ENCODE measurements at regions not wholly inside any gene's neighbourhood (a gene's known extent, or its start where the extent isn't known, plus 50 kb on each side); places are given as distances from the start of the nearest gene placed in this dataset.

DNA sequence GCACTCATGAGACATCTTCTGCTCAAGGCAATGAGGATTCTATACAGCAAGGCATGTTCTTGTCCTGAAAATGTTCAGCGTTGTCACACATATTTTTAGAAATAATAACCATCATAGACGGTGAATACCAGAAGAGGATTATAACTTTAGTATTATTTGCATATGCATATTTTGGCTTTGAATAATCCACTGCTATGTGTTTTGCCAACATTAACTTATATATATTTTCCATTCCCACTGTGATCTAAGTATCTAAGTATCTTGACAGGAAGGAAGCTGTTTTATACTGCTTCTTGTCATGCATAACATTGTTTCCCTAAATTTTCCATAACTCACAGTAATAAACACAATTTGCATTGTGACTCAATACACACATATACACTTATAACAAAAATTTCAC, 509.5 kb downstream of the TBL1XR1 start:
- no peak overlapping the region for H3K4me3 ChIP-seq (ENCODE audit: low read depth in 2 of 2, low read length in 1 of 2)
- H3K4me1 ChIP-seq (ENCODE audit: control insufficient read depth in 1 of 2, insufficient read depth in 2 of 2, low read depth in 1 of 2, low read length in 1 of 2), result no peaks in the 10 kb centered on the region
- no peaks in the 10 kb centered on the region for H3K9me2 ChIP-seq
- H4K20me1 ChIP-seq (ENCODE audit: insufficient read depth), result no peaks in the 10 kb centered on the region
- H2AFZ ChIP-seq (ENCODE audit: low read depth), result no peak overlapping the region
- H3K36me3 ChIP-seq (replicated peaks in 1 of 2; ENCODE audit: control insufficient read depth in 1 of 2, insufficient read depth in 2 of 2, low read length in 1 of 2), result no peaks in the 10 kb centered on the region
- no peak overlapping the region for H3K4me2 ChIP-seq
- no peaks in the 10 kb centered on the region for H3K27me3 ChIP-seq (ENCODE audit: insufficient read depth)
- no peaks in the 10 kb centered on the region for H3F3A ChIP-seq (replicated peaks; ENCODE audit: insufficient read depth)
- POLR2A ChIA-PET, result no interaction called here
- WGBS (ENCODE audit: low lambda C conversion rate), result 64% methylated on average over 2 of the region's 2 CpGs
- DNase-seq, result no peak
- H3K27ac ChIP-seq (ENCODE audit: low read depth in 2 of 2, low read length in 1 of 2), result no peak overlapping the region
- TF ChIP-seq NRF1 (IDR thresholded peaks at IDR 0.05; ENCODE audit: low read depth, low read length) (no peak), GABPA (IDR thresholded peaks at IDR 0.05; ENCODE audit: low read depth) (no peak), NFIC (IDR thresholded peaks at IDR 0.05; ENCODE audit: borderline replicate concordance) (no peak), RAD21 (IDR thresholded peaks at IDR 0.05; ENCODE audit: low read length) (no peak), CHD2 (IDR thresholded peaks at IDR 0.05; ENCODE audit: low read length, partially characterized antibody) (no peak)
- CTCF ChIA-PET, result interaction anchor here (1.0 kb wide), 1 partner anchor 10 kb away, joined by 4 read pairs; no protein-coding TSS in a partner anchor
- no peaks in the 10 kb centered on the region for H3K9me3 ChIP-seq
- no peaks in the 10 kb centered on the region for H3K79me2 ChIP-seq (ENCODE audit: insufficient read depth)
- no peak overlapping the region for H3K9ac ChIP-seq

DNA sequence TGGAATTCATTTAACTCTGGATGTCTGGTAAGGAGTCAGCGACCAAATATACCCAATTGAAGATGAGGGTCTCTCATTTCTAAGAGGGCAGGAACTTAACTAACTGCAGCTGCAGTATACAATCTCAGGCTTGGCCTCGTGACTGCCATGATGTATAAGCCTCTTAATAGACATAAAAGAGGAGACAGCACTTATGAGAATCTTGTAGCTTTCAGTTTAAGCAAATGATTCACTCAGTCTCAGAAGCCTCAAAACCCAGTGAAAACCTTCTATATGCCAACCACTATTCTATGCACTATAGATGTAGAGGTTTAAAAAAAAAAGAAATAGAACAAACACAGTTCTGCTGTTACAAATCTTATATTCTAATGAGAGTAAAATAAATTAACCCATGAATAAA, 513.9 kb downstream of the TBL1XR1 start:
- Histone ChIP-seq H3K9me3 (no peaks in the 10 kb centered on the region), H3K4me3 (ENCODE audit: low read depth in 2 of 2, low read length in 1 of 2) (no peak overlapping the region), H3K79me2 (ENCODE audit: insufficient read depth) (no peaks in the 10 kb centered on the region), H3K4me2 (no peak overlapping the region), H3K4me1 (ENCODE audit: control insufficient read depth in 1 of 2, insufficient read depth in 2 of 2, low read depth in 1 of 2, low read length in 1 of 2) (no peaks in the 10 kb centered on the region), H3K9me2 (no peaks in the 10 kb centered on the region), H2AFZ (ENCODE audit: low read depth) (no peak overlapping the region), H4K20me1 (ENCODE audit: insufficient read depth) (no peaks in the 10 kb centered on the region), H3K9ac (no peak overlapping the region), H3K27ac (ENCODE audit: low read depth in 2 of 2, low read length in 1 of 2) (no peak overlapping the region), H3K27me3 (ENCODE audit: insufficient read depth) (no peaks in the 10 kb centered on the region), H3F3A (replicated peaks; ENCODE audit: insufficient read depth) (no peaks in the 10 kb centered on the region), H3K36me3 (replicated peaks in 1 of 2; ENCODE audit: control insufficient read depth in 1 of 2, insufficient read depth in 2 of 2, low read length in 1 of 2) (no peaks in the 10 kb centered on the region)
- POLR2A ChIA-PET, result no interaction called here
- DNase-seq, result no peak
- WGBS (ENCODE audit: low lambda C conversion rate), result 15% methylated on average over 2 of the region's 2 CpGs
- CTCF ChIA-PET, result no interaction called here
- no peak for TF ChIP-seq GABPA (IDR thresholded peaks at IDR 0.05; ENCODE audit: low read depth)
- no peak for TF ChIP-seq TCF12 (IDR thresholded peaks at IDR 0.05)

DNA sequence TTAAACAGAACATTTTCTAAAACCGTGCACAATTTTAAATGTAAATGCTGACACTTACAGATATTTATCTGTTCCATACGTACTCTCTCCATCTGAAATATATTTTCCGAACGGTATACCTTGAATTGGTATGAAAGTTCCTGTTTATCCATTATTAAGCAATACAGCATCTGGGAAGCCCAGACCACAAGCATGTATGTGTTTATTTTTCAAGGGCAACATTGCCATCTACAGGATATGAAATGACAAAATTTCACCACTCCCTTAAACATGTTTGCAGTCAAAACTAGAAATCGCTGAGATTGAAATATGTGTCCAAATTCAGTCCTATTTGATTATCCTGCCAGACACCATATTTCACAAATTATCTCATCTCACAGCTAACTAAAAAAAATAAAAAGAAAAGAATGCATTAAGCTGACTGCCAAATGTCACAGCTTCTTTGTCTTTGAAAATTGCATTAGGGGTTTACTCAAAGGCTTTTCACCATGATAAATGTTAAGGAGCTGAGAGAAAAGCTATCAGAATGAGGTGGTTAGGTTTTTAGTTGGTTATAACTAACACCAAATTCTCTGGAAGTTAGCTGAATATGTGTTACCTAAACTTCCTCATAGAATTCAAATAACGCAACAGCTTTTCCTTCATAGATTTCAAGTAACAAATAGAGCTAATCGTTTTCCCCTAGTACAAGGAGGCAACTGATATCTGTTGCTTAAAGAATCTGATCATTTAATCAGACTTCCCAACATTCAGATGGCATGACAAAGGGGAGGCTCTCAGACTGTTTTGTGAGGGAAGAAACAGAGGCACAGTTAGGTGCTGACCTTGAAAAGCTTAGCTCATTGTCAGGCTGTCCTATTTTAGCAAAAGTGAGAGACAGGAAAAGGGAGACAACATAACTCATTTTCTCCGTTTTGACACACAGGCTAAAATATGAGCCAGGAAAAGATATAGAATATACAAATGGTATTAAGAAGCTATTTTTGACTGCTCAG, 533.1 kb downstream of the TBL1XR1 start:
- 23% methylated on average over 8 of the region's 8 CpGs for WGBS (ENCODE audit: low lambda C conversion rate)
- Histone ChIP-seq H3K4me2 (no peak overlapping the region), H2AFZ (ENCODE audit: low read depth) (no peak overlapping the region), H3K27ac (ENCODE audit: low read depth in 2 of 2, low read length in 1 of 2) (peak overlapping the region in 1 of 2 experiments; percentile 22; a peak in 1 of 4 replicates), H3K4me3 (ENCODE audit: low read depth in 2 of 2, low read length in 1 of 2) (no peak overlapping the region), H3K36me3 (replicated peaks in 1 of 2; ENCODE audit: control insufficient read depth in 1 of 2, insufficient read depth in 2 of 2, low read length in 1 of 2) (no peaks in the 10 kb centered on the region), H3K9me2 (no peaks in the 10 kb centered on the region), H3K79me2 (ENCODE audit: insufficient read depth) (no peaks in the 10 kb centered on the region), H4K20me1 (ENCODE audit: insufficient read depth) (no peaks in the 10 kb centered on the region), H3K27me3 (ENCODE audit: insufficient read depth) (no peaks in the 10 kb centered on the region), H3K9me3 (peaks cover 4% of the 10 kb centered on the region; the same call in 1 of the 2 replicates), H3F3A (replicated peaks; ENCODE audit: insufficient read depth) (no peaks in the 10 kb centered on the region), H3K4me1 (ENCODE audit: control insufficient read depth in 1 of 2, insufficient read depth in 2 of 2, low read depth in 1 of 2, low read length in 1 of 2) (peaks cover 0 to 5% of the 10 kb centered on the region in 2 experiments; a peak in 2 of 4 replicates), H3K9ac (no peak overlapping the region)
- peak; percentile 29 for DNase-seq
- POLR2A ChIA-PET, result no interaction called here
- CTCF ChIA-PET, result interaction anchor here (0.6 to 2.7 kb wide), 17 partner anchors 9 to 1721 kb away, joined by 3 to 14 read pairs (median 4); no protein-coding TSS in a partner anchor
- TF ChIP-seq, protein P1, sequence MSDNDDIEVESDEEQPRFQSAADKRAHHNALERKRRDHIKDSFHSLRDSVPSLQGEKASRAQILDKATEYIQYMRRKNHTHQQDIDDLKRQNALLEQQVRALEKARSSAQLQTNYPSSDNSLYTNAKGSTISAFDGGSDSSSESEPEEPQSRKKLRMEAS (IDR thresholded peaks at IDR 0.05; ENCODE audit: low read depth), result no peak
- no peak for TF ChIP-seq POLR2AphosphoS5 (IDR thresholded peaks at IDR 0.05; ENCODE audit: low read depth, low read length)
- no peak for TF ChIP-seq FOXM1 (IDR thresholded peaks at IDR 0.05; ENCODE audit: low read depth)
- TF ChIP-seq RAD21 (IDR thresholded peaks at IDR 0.05; ENCODE audit: low read length), result peak; percentile 81
- TF ChIP-seq, protein P2, sequence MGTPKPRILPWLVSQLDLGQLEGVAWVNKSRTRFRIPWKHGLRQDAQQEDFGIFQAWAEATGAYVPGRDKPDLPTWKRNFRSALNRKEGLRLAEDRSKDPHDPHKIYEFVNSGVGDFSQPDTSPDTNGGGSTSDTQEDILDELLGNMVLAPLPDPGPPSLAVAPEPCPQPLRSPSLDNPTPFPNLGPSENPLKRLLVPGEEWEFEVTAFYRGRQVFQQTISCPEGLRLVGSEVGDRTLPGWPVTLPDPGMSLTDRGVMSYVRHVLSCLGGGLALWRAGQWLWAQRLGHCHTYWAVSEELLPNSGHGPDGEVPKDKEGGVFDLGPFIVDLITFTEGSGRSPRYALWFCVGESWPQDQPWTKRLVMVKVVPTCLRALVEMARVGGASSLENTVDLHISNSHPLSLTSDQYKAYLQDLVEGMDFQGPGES (IDR thresholded peaks at IDR 0.05; ENCODE audit: low read depth, low read length), result no peak
- no peak for TF ChIP-seq CHD2 (IDR thresholded peaks at IDR 0.05; ENCODE audit: low read length, partially characterized antibody)
- no peak for TF ChIP-seq FOXJ3 (CRISPR knock-in tag; IDR thresholded peaks at IDR 0.05)
- TF ChIP-seq SMC3 (IDR thresholded peaks at IDR 0.05; ENCODE audit: low read depth, low read length), result peak; percentile 28; the same call in 1 of the 2 replicates
- TF ChIP-seq TAF1 (IDR thresholded peaks at IDR 0.05; ENCODE audit: borderline replicate concordance, low read depth, low read length), result no peak
- TF ChIP-seq, protein P3, sequence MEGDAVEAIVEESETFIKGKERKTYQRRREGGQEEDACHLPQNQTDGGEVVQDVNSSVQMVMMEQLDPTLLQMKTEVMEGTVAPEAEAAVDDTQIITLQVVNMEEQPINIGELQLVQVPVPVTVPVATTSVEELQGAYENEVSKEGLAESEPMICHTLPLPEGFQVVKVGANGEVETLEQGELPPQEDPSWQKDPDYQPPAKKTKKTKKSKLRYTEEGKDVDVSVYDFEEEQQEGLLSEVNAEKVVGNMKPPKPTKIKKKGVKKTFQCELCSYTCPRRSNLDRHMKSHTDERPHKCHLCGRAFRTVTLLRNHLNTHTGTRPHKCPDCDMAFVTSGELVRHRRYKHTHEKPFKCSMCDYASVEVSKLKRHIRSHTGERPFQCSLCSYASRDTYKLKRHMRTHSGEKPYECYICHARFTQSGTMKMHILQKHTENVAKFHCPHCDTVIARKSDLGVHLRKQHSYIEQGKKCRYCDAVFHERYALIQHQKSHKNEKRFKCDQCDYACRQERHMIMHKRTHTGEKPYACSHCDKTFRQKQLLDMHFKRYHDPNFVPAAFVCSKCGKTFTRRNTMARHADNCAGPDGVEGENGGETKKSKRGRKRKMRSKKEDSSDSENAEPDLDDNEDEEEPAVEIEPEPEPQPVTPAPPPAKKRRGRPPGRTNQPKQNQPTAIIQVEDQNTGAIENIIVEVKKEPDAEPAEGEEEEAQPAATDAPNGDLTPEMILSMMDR (IDR thresholded peaks at IDR 0.05), result peak; percentile 48
- no peak for TF ChIP-seq EZH2phosphoT487 (IDR thresholded peaks at IDR 0.05; ENCODE audit: borderline replicate concordance, low read depth)
- TF ChIP-seq YY1 (IDR thresholded peaks at IDR 0.05; ENCODE audit: low read depth), result no peak
- TF ChIP-seq TCF12 (IDR thresholded peaks at IDR 0.05), result no peak

All from SK-N-SH (cell line).